Naive B cell (primary cell): ENCODE measurements at regions not wholly inside any gene's neighbourhood (a gene's known extent, or its start where the extent isn't known, plus 50 kb on each side); places are given as distances from the start of the nearest gene placed in this dataset.

Experiments
- ATAC-seq, 2 donors: fragments of 150-1000 bp; cut with Tn5 transposase; 2 replicates each; pipeline ENCODE4 v1.10.0; 2021; ENCODE audit warnings: low read depth in 2 of 2, mild to moderate bottlenecking in 2 of 2, moderate library complexity in 2 of 2
- DNase-seq: peaks from one replicate; pipeline ENCODE4 v3.0.0; 2022
- H3K27ac Mint-ChIP-seq, 6 donors: one replicate each; pipeline ENCODE4 v1.8.0; 2020 to 2022; ENCODE audit warnings: mild to moderate bottlenecking in 6 of 6, mixed read lengths in 6 of 6, moderate library complexity in 5 of 6, inconsistent platforms in 2 of 6
- H3K27me3 Mint-ChIP-seq, 3 donors: one replicate each; pipeline ENCODE4 v1.8.0; 2021 to 2022; ENCODE audit warnings: mixed read lengths in 3 of 3, mild to moderate bottlenecking in 1 of 3
- H3K36me3 Mint-ChIP-seq, 2 donors: one replicate each; pipeline ENCODE4 v1.8.0; 2020 to 2022; ENCODE audit warnings: mixed read lengths in 2 of 2, inconsistent platforms in 1 of 2, mild to moderate bottlenecking in 1 of 2
- H3K4me1 Mint-ChIP-seq, 3 donors: one replicate each; pipeline ENCODE4 v1.8.0; 2020 to 2022; ENCODE audit warnings: mixed read lengths in 3 of 3, inconsistent platforms in 1 of 3, mild to moderate bottlenecking in 1 of 3, moderate library complexity in 1 of 3
- H3K4me3 Mint-ChIP-seq, 8 donors: one replicate each; pipeline ENCODE4 v1.8.0; 2020 to 2022; ENCODE audit warnings: mild to moderate bottlenecking in 8 of 8, mixed read lengths in 8 of 8, moderate library complexity in 8 of 8, inconsistent platforms in 2 of 8
- H3K9me3 Mint-ChIP-seq, 7 donors: one replicate each; pipeline ENCODE4 v1.8.0; 2020 to 2022; ENCODE audit warnings: mixed read lengths in 7 of 7, mild to moderate bottlenecking in 5 of 7, inconsistent platforms in 2 of 7, moderate library complexity in 1 of 7

DNA sequence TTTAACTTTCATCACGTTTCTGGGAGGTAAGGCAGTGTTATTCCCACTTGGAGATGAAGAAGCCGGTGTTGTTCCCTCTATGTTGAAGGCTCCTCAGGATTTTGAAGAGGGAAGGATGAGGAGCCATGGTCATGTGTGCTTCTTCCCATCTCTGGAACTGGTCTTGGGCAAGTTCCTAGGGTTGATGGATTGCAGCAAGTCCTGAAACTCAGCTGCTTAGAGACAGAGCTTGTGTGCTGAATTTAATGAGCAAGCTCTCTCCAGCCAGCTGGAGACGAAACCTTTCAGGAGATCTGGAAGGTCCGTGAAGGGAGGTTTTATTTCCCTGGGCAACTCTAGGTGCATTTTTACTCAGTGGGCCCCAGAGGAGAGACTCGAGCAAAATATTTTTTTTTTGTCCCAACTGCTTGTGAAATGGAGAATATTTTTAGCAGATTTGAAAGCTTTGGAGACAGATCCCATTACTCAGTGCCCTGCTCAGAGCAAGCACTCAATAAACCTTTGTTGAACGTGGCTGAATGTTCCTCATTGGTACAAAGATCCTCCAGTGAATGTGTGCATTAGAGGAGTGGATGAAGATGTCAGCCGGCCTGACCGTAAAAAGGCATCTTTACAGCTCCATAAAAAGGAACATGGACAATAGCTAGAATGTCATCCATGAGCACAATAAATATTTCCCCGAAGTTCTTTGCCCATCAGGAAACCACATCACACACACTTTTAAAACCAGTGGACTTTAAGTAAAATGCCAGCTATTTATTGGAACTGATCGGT is 55.6 kb upstream of the RGMA start:
- Mint-ChIP-seq H3K9me3 (peaks cover 0 to 4% (median 0%) of the 10 kb centered on the region in 7 donors), H3K4me1 (peaks cover 0 to 5% (median 0%) of the 10 kb centered on the region in 3 donors), H3K36me3 (no peaks in the 10 kb centered on the region), H3K4me3 (no peak overlapping the region), H3K27me3 (peaks cover 0 to 8% (median 0%) of the 10 kb centered on the region in 3 donors), H3K27ac (no peak overlapping the region)
- ATAC-seq: no peak
- DNase-seq: no peak

DNA sequence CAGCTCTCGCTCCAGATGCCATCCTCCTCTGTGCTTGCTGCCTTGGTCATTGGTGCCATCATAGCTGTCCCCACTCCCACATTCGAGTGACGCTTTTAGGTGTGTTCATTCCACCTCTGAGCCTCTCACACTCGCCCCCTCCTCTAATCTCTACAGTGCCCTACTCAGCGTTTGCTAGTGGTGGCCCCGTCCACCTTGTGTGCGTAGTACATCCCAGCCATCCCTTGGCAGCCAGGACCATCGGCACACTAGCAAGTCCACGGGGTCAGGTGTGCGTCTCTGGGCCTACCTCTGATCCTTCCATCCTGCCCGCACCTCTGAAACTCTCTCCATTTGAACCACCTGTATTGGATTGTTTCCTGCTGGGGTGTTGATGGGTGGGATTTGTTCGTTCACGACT is 54.2 kb upstream of the RGMA start:
- H3K9me3 Mint-ChIP-seq: no peaks in the 10 kb centered on the region
- no peak for DNase-seq
- ATAC-seq: no peak
- H3K36me3 Mint-ChIP-seq: no peaks in the 10 kb centered on the region
- no peak overlapping the region for H3K27ac Mint-ChIP-seq
- no peak overlapping the region for H3K4me3 Mint-ChIP-seq
- H3K27me3 Mint-ChIP-seq: peaks cover 0 to 4% (median 0%) of the 10 kb centered on the region in 3 donors
- peaks cover 0 to 5% (median 0%) of the 10 kb centered on the region in 3 donors for H3K4me1 Mint-ChIP-seq

DNA sequence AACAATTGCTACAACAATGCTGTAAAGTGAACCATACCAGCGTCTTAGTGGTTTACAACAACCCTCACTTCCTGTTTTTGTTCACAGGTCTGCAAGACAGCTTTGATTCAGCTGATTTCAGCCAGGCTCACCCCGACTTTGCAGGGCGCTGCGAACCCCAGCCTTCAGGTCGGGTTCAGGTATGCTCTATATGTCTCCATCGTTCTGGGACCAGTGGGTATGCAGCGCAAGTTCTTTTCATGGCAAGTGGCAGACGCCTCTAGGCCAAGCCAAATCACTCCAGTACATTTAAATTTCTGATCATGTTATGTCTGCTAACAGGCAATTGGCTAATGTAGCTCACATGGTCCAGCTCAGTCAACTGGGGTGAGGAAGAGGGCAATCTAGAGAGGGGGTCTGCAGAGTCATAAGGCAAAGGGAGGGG is 52.4 kb upstream of the RGMA start:
- no peak for ATAC-seq
- Mint-ChIP-seq H3K36me3 (no peaks in the 10 kb centered on the region), H3K27ac (peak overlapping the region in 1 of 6 donors; percentile 89), H3K27me3 (no peaks in the 10 kb centered on the region), H3K4me3 (peak overlapping the region in 1 of 8 donors; percentile 48), H3K4me1 (peaks cover 0 to 5% (median 0%) of the 10 kb centered on the region in 3 donors), H3K9me3 (no peaks in the 10 kb centered on the region)
- DNase-seq: no peak

DNA sequence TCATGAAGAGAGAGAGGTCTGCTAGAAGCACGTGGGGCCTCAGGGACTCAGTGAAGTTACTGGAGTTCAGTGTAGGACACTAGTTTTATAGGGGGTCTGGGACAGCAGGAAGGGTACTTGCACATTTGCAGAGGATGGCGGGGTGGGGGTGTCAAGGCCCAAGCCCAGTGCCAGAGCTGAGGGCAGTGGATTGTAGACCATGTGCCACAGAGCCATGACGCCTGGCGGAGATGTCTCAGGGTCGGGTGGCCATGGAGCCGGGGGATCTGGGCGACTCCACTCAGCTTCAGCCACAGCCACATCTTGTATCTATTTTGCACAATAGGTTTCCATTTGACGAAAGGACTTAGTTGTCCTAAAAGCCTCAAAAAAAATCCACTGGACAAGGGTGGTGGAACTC is 50.4 kb upstream of the RGMA start:
- no peaks in the 10 kb centered on the region for H3K9me3 Mint-ChIP-seq
- H3K4me3 Mint-ChIP-seq: no peak overlapping the region
- DNase-seq (no peak), ATAC-seq (no peak)
- H3K36me3 Mint-ChIP-seq: no peaks in the 10 kb centered on the region
- H3K4me1 Mint-ChIP-seq: peaks cover 0 to 5% (median 0%) of the 10 kb centered on the region in 3 donors
- no peak overlapping the region for H3K27ac Mint-ChIP-seq
- H3K27me3 Mint-ChIP-seq: no peaks in the 10 kb centered on the region

DNA sequence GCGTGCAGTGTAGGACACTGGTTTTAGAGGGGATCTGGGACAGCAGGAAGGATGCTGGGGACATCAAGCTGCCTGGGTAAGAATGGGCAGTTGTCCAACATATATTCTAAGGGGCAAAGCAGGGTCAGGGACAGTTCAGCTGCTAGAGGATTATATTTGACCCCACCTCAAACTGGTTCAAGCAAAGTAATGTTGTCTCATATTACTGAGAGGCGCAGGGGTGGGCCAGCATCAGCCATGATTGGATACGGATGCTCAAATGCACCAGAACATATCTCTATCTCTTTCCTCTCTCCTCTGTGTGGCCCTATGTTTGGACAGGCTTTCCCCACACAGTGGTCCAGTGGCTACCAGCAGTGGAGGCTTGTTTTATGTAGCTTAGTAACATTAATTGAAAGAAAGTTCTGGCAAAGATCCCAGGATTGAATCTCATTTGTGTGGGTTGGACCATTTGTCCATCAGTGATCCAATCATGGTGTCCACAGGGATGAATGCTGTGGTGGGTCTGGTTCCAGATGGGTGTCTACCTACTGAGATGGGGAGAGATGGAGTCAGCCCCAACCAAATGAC is 49.8 kb upstream of the RGMA start:
- DNase-seq (no peak), ATAC-seq (no peak)
- Mint-ChIP-seq H3K4me1 (peaks cover 0 to 5% (median 0%) of the 10 kb centered on the region in 3 donors), H3K27ac (no peak overlapping the region), H3K27me3 (no peaks in the 10 kb centered on the region), H3K36me3 (no peaks in the 10 kb centered on the region), H3K4me3 (no peak overlapping the region), H3K9me3 (no peaks in the 10 kb centered on the region)
